HK-2 (cell line): ENCODE measurements at regions not wholly inside any gene's neighbourhood (a gene's known extent, or its start where the extent isn't known, plus 50 kb on each side); places are given as distances from the start of the nearest gene placed in this dataset.
"Not testable (repeated sequence)": the region's sequence is repeated elsewhere in the genome, so short reads cannot be mapped to it uniquely, and the experiment has no call there.

Experiments used
- DNase-seq: peaks from one replicate; pipeline ENCODE4 v3.0.0-alpha.2; 2018; ENCODE audit not compliant: unreplicated experiment

GRCh38 chr3:75320369-75320768, 343.8 kb upstream of the FRG2C start:
- DNase-seq: no peak

- DNase-seq: no peak
Observed at GRCh38 chr3:75321060-75321459, 343.1 kb upstream of the FRG2C start.

GRCh38 chr3:75323936-75324335, 340.2 kb upstream of the FRG2C start:
- not testable (repeated sequence) for DNase-seq

- DNase-seq: no peak
Observed at GRCh38 chr3:75325716-75326115, 338.4 kb upstream of the FRG2C start.

- no peak for DNase-seq
Observed at GRCh38 chr3:75327453-75327852, 336.7 kb upstream of the FRG2C start.

- DNase-seq: no peak
Observed at GRCh38 chr3:75329476-75330097, 334.5 kb upstream of the FRG2C start.

GRCh38 chr3:75330446-75330845, 333.7 kb upstream of the FRG2C start:
- DNase-seq: not testable (repeated sequence)

- DNase-seq: not testable (repeated sequence)
Observed at GRCh38 chr3:75332090-75332489, 332.0 kb upstream of the FRG2C start.

- DNase-seq: no peak
Observed at GRCh38 chr3:75332794-75333193, 331.3 kb upstream of the FRG2C start.

GRCh38 chr3:75334299-75334698, 329.8 kb upstream of the FRG2C start:
- DNase-seq: no peak

GRCh38 chr3:75337226-75337900, 326.8 kb upstream of the FRG2C start:
- no peak for DNase-seq

- no peak for DNase-seq
Observed at GRCh38 chr3:75338342-75338741, 325.8 kb upstream of the FRG2C start.

- no peak for DNase-seq
Observed at GRCh38 chr3:75341324-75342067, 322.6 kb upstream of the FRG2C start.

- no peak for DNase-seq
Observed at GRCh38 chr3:75342425-75342824, 321.7 kb upstream of the FRG2C start.

GRCh38 chr3:75350536-75350935, 313.6 kb upstream of the FRG2C start:
- not testable (repeated sequence) for DNase-seq

- DNase-seq: peak; percentile 4
Observed at GRCh38 chr3:75362086-75362784, 301.9 kb upstream of the FRG2C start.

GRCh38 chr3:75372964-75373363, 291.2 kb upstream of the FRG2C start:
- DNase-seq: not testable (repeated sequence)

- DNase-seq: not testable (repeated sequence)
Observed at GRCh38 chr3:75379840-75380239, 284.3 kb upstream of the FRG2C start.

- DNase-seq: no peak
Observed at GRCh38 chr3:75380276-75380771, 283.8 kb upstream of the FRG2C start.

GRCh38 chr3:75384016-75384415, 280.1 kb upstream of the FRG2C start:
- not testable (repeated sequence) for DNase-seq

- DNase-seq: not testable (repeated sequence)
Observed at GRCh38 chr3:75388486-75389124, 275.5 kb upstream of the FRG2C start.

GRCh38 chr3:75393288-75393694, 270.8 kb upstream of the FRG2C start:
- DNase-seq: not testable (repeated sequence)
